Lower leg skin (tissue), 4 donors: ENCODE measurements at regions not wholly inside any gene's neighbourhood (a gene's known extent, or its start where the extent isn't known, plus 50 kb on each side); places are given as distances from the start of the nearest gene placed in this dataset.

Source experiments
- DNase-seq, 2 donors: peaks; one replicate each; pipeline ENCODE4 v3.0.0-alpha.2; 2019; ENCODE audit warnings: low spot score in 2 of 2
- H3K4me3 ChIP-seq: fragments of 200-600 bp; sonication (generic); 2 replicates; pipeline ENCODE4 v1.5.1; 2017; ENCODE audit warnings: mild to moderate bottlenecking, low read depth; ENCODE audit not compliant: poor library complexity, severe bottlenecking
- CTCF ChIP-seq, 3 donors: fragments of 450-650 bp; IDR thresholded peaks; one replicate each; pipeline ENCODE4 v1.5.1; 2016; ENCODE audit warnings: antibody characterized with exemption in 3 of 3, mild to moderate bottlenecking in 3 of 3, moderate library complexity in 2 of 3
- POLR2A ChIP-seq, 2 donors: fragments of 450-650 bp; IDR thresholded peaks; one replicate each; pipeline ENCODE4 v1.6.1; 2016 to 2017; ENCODE audit warnings: antibody characterized with exemption in 2 of 2, mild to moderate bottlenecking in 1 of 2, moderate library complexity in 1 of 2
- WGBS, 2 donors: methylation state at CpG; one replicate each; pipeline ENCODE4 v1.1.5; 2018; 5-methylcytosine and 5-hydroxymethylcytosine counted together
- intact Hi-C: fragments of 100-400 bp; cut with DNase I; formaldehyde crosslinking; loops from one replicate; pipeline ENCODE4 v1.15.0; 2023; ENCODE audit warnings: low total_unique reads

- TF ChIP-seq POLR2A (IDR thresholded peaks at IDR 0.05) (no peak), CTCF (IDR thresholded peaks at IDR 0.05) (no peak)
- WGBS, 2 donors, result 55 to 58% methylated on average over 15 to 16 of the region's 16 CpGs
- no peak overlapping the region for H3K4me3 ChIP-seq
- DNase-seq, result peak in 1 of 2 donors; percentile 61
- intact Hi-C loops, result no loop called here
Observed at GRCh38 chr6:6885521-6886170, 222.1 kb upstream of the RREB1 start.

- TF ChIP-seq CTCF (IDR thresholded peaks at IDR 0.05) (no peak), POLR2A (IDR thresholded peaks at IDR 0.05) (no peak)
- 49 to 55% methylated on average over 13 of the region's 13 CpGs for WGBS, 2 donors
- H3K4me3 ChIP-seq, result no peak overlapping the region
- intact Hi-C loops, result no loop called here
- no peak for DNase-seq
Observed at GRCh38 chr6:6886171-6886885, 221.4 kb upstream of the RREB1 start.

- TF ChIP-seq POLR2A (IDR thresholded peaks at IDR 0.05), result no peak
- TF ChIP-seq CTCF (IDR thresholded peaks at IDR 0.05), result no peak
- no peak for DNase-seq
- 87 to 91% methylated on average over 6 to 9 of the region's 9 CpGs for WGBS, 2 donors
- intact Hi-C loops, result no loop called here
- H3K4me3 ChIP-seq, result no peak overlapping the region
Observed at GRCh38 chr6:6886886-6887285, 220.9 kb upstream of the RREB1 start.

GRCh38 chr6:6889601-6890000, 218.2 kb upstream of the RREB1 start:
- intact Hi-C loops, result no loop called here
- DNase-seq, result no peak
- no peak overlapping the region for H3K4me3 ChIP-seq
- TF ChIP-seq POLR2A (IDR thresholded peaks at IDR 0.05) (no peak), CTCF (IDR thresholded peaks at IDR 0.05) (no peak)
- WGBS, 2 donors, result 78 to 79% methylated on average over 4 of the region's 4 CpGs

- intact Hi-C loops, result no loop called here
- WGBS, 2 donors, result 21 to 28% methylated on average over 6 of the region's 6 CpGs
- TF ChIP-seq CTCF (IDR thresholded peaks at IDR 0.05) (no peak), POLR2A (IDR thresholded peaks at IDR 0.05) (no peak)
- H3K4me3 ChIP-seq, result no peak overlapping the region
- DNase-seq, result peak in 1 of 2 donors; percentile 85
Observed at GRCh38 chr6:6890400-6890858, 217.3 kb upstream of the RREB1 start.
